ENCODE measurements at regions not wholly inside any gene's neighbourhood (a gene's known extent, or its start where the extent isn't known, plus 50 kb on each side); places are given as distances from the start of the nearest gene placed in this dataset.
"Not testable (repeated sequence)": the region's sequence is repeated elsewhere in the genome, so short reads cannot be mapped to it uniquely, and the experiment has no call there.

DNA sequence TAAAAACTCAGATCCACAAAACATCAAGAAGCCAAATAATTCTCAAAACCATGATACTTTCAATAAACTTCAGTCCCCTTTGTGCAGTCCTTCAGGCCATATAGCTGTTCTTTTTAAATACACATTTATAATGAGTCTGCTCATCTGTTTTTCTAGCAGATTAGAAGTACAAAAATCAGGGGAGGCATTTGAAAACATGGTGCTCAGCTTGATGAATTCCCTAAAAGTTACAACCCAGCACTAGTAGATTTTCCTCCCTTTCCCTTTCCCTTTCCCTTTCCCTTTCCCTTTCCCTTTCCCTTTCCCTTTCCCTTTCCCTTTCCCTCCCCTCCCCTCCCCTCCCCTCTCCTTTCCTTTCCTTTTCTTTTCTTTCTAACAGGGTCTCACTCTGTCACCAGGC is 884.6 kb upstream of the AMELY start:
- DNase-seq = no peak

DNA sequence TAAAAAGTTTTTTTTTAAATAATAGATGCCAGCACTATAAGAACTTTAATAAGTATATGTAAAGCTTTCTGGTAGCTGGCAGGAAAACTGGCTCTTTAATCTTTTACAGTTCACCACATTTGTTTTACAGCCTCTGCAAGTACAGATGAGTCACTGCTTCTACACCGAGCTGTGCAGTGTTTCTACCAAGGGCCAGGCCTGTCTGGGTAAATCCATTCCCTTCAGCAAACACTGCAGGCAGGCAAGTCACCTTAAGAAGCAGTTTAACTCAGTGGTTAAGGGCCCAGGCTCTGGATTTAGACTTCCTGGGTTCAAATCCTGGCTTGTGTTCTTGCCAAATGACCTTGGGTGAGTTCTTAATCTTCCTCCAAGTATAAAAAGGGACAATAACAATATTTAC is 882.9 kb upstream of the AMELY start:
- no peak for DNase-seq

DNA sequence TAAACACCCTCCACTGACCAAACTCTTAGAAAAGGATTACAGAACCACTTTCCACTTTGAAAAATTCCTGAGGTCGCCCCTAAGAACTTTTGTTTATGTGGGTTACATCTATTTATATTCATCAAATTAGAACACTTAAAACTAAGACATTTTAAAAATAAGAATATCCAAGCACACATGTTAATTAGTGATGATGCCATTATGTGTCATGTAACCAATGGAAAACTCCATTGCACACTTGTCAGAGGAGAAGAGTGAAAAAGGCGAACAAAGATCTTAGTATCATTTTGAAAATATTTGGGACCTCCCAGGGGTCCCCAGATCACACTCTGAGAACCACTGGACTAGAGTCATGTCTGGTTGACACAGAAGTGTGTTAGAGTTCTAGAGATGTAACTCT is 882.4 kb upstream of the AMELY start:
- DNase-seq = no peak

DNA sequence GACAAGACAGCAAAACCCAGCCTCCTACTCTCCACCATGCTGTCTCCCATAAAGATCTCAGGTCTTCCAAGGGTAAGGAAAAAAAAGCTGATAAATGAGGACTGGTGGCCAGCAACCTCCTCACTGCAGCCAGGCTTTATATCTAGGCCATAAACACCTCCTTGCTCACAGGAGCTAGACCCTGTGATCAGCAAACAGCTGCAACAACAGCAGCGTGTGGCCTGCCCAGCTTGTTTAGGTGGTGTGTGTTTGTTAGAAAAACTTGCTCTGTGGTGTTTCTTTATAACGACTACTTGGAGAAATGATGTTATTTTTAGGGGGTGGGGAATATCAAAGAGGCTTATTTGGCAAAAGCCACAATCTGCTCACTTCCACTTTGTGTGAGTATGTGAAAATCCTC is 880.9 kb upstream of the AMELY start:
- DNase-seq = no peak

DNA sequence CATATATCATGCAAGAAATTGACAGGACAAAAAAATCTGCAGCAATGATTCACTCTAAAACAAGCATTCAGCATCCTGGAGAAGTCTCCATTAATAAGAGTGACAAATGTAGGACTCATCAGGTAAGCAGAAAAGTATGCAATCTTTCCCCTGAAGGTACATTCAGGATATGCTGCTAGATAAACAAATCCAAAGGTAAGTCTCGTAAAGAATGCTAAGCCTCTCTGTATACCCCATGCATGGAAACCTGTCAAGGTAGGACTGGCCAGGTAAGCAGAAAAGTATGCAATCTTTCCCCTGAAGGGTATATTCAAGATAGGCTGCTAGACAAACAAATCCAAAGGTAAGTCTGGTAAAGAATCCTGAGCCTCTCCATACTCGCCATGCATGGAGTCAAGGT is 869.9 kb upstream of the AMELY start:
- DNase-seq = no peak

DNA sequence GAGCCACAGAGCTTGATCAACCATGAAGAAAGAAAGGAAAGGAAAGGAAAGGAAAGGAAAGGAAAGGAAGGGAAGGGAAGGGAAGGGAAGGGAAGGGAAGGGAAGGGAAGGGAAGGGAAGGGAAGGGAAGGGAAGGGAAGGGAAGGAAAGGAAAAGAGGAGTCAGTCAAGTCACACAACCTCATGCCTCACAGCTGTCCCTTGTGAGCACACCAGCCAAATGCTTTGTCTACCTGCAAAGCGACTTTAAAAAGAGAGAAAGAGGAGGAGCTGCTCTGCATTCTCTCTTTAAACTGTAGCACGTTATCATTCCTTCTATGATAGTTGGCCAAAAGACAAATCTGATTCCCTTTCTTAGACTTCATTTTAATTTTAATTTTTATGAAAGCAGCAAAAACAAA is 863.9 kb upstream of the AMELY start:
- DNase-seq = not testable (repeated sequence)

DNA sequence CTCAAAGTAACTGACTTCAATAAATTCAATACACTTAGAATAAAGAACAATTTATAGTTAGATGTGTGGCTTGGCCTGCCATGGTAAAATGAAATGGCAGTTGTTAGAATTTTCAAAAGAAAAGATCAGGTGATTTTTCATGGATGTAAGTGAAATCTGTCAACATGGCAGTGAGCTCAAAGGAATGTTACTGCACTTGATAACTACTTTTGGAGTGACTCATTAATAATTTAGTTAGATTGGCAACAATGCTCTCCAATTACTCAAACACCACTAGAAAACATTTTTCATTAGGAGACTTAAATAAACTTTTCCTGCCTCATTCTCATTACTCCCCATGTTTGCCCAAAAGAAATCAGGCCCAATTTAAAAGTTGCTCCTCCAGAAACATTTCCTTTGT is 860.2 kb upstream of the AMELY start:
- DNase-seq = no peak

DNA sequence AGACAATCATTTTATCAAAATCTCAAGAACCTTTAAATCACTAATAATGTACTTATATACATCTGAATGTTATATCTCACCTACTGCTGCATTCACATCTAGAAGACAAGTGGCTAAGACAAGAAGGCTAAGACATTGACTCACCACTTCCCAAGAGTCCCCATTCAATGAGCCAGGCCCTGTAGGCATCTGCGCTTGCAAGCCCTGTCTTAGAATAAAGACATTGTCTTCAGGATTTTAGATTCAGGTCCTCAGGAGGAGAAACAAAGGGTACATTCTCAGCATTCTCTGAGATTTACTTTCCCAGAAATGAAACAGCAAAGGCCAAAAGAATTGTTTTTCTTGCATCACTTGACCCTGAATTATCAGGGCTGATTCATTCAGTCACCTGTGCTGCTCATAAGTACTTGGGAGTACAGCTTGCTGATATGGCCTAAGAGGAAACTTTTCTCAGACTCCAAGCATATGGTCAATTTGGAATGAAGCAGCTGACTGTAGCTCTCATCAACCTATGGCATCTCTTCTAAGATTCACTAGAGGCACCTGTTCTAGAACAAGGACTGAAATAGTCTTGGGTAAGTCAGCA is 858.3 kb upstream of the AMELY start:
- DNase-seq = no peak

DNA sequence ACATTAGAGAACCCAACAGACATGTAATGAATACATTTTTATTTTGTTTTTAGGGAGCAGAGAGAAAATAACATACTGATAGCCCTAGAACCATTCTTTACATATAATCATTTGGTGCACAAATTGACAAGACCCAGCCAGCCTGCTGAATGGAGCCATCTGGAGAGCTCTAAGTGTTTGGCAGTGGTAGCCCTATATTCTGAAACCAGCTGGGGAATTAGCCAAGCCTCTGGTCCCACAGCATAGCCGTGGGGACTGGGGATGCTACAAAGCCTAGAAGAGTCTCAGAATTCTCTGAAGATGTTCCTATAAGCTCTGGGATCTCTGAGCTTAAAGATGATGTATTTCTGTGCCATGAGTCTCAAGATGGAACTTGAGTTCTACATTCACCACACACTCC is 857.3 kb upstream of the AMELY start:
- no peak for DNase-seq

DNA sequence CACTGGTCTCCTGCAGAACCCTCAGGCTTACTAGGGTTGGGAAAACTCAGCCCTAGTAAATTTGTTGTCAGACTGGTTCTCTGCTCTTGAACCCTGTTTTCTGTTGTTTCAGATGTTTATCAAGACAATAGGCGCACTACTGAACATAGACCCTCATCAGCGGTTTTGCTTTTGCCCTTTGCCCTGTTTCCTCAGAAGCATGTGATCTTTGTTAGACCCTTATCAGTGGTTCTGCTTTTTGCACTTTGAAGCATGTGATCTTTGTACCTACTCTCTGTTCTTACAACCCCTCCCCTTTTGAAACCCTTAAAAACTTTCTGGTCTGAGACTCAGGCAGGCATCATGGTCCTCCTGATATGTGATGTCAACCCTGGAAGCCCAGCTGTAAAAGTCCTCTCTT is 842.2 kb upstream of the AMELY start:
- no peak for DNase-seq

DNA sequence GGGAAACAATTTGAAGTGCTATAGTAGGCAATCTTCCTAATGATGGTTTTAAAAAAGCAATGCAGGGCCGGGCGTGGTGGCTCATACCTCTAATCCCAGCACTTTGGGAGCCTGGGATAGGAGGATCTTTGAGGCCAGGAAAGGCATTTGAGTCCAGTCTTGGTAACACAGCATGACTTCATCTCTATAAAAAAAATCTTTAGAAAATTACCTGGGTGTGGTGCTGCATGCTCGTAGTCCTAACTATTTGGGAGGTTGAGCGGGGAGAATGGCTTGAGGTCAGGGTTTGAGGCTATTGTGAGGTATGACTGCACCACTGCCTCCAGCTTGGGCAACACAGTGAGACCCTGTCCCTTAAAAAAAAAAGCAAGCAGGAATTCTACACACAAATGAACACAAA is 835.2 kb upstream of the AMELY start:
- no peak for DNase-seq

DNA sequence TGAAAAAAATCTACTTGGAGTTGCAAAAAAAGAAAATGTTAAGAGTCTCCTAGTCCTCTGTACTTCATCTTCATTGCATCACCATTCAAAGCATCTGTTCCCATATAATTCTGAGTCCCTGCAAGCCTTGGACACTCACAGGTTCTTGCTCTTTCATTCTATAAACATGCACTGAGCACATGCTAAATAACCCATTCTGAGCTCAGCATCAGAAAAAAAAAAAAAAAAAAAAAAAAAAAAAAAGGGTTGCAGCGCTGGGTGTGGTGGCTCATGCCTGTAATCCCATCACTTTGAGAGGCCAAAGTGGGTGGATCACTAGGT is 834.0 kb upstream of the AMELY start:
- DNase-seq = no peak

DNA sequence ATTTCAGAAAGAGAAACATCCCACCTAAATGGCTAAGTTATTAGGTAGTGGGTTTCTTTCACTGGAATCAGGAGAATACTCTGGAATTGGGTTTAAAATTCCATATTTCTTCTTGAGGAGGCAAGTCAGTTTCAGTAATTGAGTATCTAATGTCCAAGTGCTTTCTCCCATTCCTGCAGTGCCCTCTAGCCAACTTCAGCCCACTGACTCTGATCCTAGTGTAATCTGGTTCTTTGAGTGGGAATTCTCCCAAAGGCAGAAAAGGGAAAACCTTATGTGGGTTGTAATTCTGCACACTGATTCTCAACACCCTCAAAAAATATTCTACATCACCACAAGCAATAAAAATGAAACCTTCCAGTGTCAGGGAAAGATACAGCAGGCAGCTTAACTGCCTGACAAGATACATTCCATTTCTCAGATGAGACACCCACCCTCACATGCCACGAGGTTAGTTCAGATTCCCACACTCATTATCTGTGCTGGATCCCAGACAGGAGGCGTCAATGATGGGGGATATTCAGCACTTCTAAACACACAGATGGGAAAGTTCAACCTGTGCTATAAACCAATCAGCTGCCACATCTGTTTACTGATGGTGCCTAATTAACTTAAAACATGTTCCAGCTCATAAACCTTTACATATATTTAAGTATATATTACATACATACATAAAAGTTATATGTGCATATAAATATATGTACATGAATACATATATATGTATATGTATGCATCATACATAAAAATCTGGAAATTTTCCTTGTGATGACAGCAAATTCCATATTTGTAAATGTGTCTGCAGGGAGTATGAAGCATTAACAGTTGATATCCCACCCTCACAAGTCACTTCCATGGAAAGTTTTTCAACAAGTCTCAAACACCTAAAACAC is 833.4 kb upstream of the AMELY start:
- no peak for DNase-seq

DNA sequence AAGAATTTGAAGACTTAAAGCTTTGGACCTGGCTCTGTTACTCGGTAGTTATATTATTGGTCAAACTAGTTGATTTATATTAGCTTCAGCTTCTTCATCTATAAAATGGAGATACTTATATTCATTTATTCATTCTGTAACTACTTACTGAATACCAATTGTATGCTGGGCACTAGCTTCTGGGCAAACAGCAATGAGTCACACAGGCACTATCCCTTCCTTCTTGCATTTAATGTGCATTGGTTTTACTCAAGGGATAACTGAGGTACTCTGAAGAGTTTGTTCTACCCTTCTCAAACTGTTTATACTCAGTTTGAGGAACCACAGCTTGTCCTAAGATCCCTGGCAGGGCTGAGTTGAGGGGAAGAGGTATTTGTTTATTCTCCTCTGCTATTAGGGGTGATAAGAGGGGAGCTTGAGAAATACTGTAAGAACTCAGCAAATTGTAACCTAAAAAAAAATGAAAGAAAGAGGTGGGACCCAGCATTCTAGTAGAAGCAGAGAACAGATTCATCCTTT is 825.4 kb upstream of the AMELY start:
- DNase-seq = no peak

DNA sequence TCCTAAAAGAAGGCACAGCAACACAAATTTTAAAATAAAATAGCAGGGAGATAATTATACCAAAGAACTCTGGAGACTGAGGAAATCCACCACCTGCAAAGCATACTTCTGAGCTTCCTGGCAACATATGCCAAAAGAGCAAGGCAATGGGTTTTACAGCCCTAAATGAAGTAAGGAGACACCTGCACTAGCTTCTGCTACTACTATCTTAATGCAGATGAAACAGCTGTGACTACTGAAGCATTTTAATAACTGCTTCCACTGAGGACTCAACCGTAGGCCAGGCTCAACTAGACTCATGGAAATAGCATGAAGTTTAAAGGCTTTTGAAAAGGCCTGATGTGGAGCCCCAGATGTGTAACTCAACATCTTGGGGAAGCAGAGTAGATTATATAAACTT is 820.1 kb upstream of the AMELY start:
- no peak for DNase-seq

DNA sequence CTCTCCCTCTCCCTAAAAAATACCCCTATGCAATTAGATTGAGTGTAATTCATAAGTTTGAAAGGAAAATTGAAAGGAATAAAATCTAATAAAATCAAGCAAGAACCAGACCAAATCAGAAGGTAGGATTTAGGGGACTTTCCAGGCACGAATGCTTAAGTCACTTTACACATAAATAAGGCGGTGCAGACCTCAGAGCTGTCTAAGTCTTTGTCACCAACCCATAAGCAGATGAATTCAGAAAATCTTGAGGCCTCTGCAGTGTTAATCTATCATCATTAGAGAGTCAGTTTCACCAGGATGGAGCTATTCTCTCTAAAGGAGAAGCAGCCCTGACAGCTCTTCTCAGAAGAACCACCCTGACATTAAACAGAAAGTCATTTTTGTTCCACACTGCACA is 819.1 kb upstream of the AMELY start:
- DNase-seq = no peak

DNA sequence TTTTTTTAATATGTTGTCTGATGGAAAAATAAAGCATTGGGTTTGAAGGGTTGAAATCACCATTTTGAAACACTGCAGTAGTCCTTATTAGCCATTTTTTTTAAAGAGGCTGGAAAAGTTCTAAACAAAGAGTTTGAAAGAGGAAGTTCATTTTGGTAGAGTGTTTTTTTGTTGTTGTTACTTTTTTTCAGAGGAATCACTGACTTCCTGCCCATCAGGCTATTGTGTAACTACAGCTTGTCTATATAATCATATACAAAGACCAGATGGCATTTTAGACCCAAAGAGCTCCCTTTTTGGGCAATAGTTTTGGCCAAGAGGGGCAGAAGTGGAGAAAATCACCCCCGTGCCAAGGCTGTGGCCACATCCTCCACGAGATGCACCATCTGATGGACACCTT is 818.5 kb upstream of the AMELY start:
- no peak for DNase-seq

DNA sequence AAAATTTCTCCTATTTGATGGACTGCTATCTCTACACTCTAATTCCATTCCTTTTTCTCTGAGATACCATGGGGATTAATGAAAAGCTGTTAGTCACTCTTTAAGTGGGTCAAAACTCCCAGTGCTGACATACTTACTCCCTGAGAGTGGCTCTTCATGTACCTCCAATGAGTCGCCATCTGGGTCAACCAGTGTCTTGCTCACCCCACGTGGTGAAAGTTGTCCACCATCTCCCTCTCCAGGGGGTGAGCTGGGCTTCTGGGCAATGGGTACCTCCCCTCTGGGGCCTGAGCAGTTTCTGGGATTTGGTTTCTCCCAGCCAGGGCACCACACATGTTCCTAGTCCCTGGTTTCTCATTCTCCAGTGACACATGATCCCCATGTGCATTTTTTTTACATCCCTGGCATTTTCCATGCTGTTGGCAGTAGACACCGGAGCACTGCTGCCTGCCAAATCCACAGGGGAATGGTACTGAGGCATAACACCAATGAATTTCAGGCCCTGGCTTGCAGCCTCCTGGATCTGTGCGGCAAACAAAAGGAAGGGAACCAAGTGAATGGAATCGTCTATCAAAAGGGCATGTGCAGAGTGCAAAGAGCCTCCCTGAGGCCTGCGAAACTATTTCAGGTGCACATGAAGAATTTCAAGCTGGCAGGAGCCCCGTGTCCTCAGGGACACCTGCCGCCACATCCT is 817.9 kb upstream of the AMELY start:
- DNase-seq = no peak

DNA sequence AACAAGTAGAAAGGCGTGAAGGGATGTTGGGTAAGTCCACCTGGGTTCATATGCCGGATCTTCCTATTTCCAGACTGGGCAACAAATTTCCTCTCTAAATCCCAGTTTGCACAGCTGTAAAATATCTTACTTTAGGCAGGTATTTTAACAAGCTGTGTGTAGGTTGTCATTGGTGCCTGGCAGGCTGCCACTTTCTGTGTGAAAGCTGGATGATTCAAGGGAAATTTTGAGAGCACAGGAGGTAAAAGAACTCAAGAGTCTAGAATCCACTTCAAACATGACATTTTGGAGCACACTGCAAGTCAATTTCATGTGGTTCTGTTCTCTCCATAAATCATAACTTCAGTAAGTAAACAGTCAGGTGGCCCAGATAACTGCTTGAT is 817.4 kb upstream of the AMELY start:
- no peak for DNase-seq

DNA sequence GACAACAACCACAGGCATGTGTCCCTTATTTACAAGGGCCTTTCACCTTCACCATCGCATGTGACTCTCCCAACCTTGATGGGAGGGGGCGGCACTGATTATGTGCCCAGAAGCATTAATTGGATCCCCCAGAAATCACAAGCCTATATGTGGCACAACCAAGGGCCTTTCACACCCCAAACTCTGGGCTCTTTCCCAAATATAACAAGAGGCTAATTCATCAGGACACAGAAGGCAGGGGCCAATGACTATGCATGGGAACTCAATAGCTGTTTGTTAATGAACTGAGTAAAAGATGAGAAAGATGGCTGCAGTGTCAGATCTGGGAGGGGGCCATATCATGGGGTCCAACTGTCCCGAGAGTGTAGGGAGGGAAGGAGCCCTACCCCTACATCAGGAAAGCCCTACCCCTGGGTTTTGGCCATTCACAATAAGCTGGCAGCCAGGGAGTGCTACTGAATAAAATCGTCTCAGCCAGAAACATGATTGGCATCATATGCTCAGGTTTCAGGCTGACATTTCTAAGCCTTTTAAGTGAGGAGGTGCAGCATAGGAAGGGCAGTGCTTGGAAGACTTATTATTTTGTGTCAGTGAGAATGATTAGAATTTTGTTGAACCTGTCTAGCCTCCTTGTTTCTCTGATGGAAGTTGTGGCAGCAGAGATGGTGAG is 814.4 kb upstream of the AMELY start:
- DNase-seq = no peak

DNA sequence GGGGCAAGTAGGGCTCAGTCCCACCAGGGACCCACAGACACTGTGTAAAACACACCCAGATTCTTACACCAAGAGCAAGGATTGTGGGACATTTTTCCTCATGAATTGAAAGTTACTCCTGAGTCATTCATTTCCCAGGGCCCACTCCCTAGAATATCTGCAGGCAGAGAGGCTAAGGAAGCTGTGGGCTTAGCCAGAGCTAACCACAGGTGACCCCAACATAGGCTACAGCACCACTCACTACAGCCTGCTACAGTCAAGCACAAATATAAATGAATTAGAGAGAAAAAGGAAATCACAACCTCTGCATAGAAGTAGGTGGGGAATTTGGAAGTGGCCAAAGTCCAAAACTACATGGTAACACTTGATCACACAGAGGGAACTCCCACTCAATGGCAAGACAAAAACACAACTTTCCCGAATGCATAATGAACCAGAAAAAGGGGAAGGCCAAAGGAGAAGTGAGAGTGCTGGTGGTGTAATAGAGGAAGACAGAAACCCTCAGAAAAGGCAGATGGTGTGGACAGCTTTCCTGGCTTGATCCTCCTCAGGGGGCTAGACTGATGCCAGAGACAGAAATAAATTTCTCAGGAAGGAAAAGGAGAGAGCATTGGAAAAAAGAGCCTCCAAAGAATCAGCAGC is 812.6 kb upstream of the AMELY start:
- peak in 1 of 2 donors; percentile 2 for DNase-seq

DNA sequence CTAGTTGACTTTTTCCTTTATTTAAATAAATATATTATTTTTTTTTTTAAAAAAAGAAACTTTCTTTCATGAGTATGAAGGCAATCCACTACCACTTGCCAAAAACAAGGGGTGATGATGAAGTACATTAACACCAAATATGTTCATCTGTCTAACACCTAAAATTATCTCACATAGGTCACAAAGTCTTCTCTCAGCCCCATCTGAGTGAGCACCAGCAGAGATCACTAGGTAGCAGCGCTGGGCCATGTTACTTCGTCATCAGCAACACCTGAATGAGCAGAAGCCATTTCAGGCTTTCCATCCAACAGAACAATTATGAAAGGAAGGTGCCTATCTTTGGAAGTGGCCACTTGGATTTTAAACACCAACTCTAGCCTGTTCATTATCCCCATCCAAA is 811.6 kb upstream of the AMELY start:
- DNase-seq = no peak

DNA sequence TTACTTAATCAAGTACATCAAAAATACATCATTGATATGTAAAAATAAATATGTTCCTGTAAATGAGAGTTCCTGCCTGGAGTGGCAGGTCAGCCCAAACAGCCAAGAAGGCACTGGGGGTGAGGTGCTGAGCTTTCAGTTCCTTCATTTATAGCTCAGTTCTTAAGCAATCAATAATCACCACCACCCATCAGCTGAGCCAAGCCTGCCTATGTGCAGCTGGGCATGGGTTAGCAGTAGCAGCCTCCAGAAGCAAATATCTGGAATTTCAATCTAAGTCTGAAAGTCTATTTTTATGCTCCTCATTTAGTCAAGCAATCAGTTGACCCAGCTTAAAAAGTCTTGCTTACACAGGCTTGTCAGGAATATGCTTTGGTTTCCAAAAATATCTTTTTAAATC is 811.0 kb upstream of the AMELY start:
- no peak for DNase-seq

Data from CD4-positive, alpha-beta T cell treated with Interleukin-1 beta for 1 hour (primary cell).